H1 (cell line): ENCODE measurements at regions not wholly inside any gene's neighbourhood (a gene's known extent, or its start where the extent isn't known, plus 50 kb on each side); places are given as distances from the start of the nearest gene placed in this dataset.

Source experiments
- CTCF ChIA-PET: fragments of 300-600 bp; sonication (Branson Sonifier 250); formaldehyde crosslinking; loops from one replicate; lab custom pipeline; 2021; ENCODE audit not compliant: partially characterized antibody; lab: Charles Lee
- POLR2A ChIA-PET: fragments of 300-600 bp; sonication (Branson Sonifier 250); formaldehyde crosslinking; loops from one replicate; lab custom pipeline; 2021; ENCODE audit warnings: inconsistent platforms; ENCODE audit not compliant: partially characterized antibody; lab: Charles Lee
- DNase-seq, 2 experiments: peaks; one replicate each; pipeline versions ENCODE4 v3.0.0 to v3.0.0-alpha.2; 2010 to 2022; ENCODE audit warnings: low spot score in 2 of 2, low read depth in 1 of 2, mixed read lengths in 1 of 2
- FAIRE-seq: peaks from 2 replicates; lab custom pipeline; 2011; peaks lifted over from hg19 to GRCh38; lab: Jason Lieb, UNC
- H2AFZ ChIP-seq: 2 replicates; pipeline ENCODE4 v1.8.1; 2012; ENCODE audit warnings: low read length, inconsistent platforms
- H2AK5ac ChIP-seq: 2 replicates; pipeline ENCODE4 v1.6.1; 2013; ENCODE audit warnings: low read depth, low read length
- H2BK120ac ChIP-seq: replicated peaks from 2 replicates; pipeline ENCODE3; 2013; ENCODE audit warnings: low read depth, low read length, inconsistent platforms
- H2BK12ac ChIP-seq: 2 replicates; pipeline ENCODE4 v1.6.1; 2013; ENCODE audit warnings: low read depth, low read length
- H2BK15ac ChIP-seq: 2 replicates; pipeline ENCODE4 v1.6.1; 2013; ENCODE audit warnings: low read length
- H2BK20ac ChIP-seq: 2 replicates; pipeline ENCODE4 v1.6.1; 2013; ENCODE audit warnings: low read length
- H2BK5ac ChIP-seq: 2 replicates; pipeline ENCODE4 v1.6.1; 2013; ENCODE audit warnings: low read depth, low read length
- H3K14ac ChIP-seq: 2 replicates; pipeline ENCODE4 v1.6.1; 2013; ENCODE audit warnings: inconsistent platforms; ENCODE audit not compliant: insufficient read length
- H3K18ac ChIP-seq: 2 replicates; pipeline ENCODE4 v1.6.1; 2013; ENCODE audit warnings: low read length; ENCODE audit errors: extremely low read depth
- H3K23ac ChIP-seq: 2 replicates; pipeline ENCODE4 v1.6.1; 2013; ENCODE audit warnings: inconsistent platforms; ENCODE audit not compliant: insufficient read length
- H3K23me2 ChIP-seq: 2 replicates; pipeline ENCODE4 v1.6.1; 2013; ENCODE audit warnings: low read depth, low read length
- H3K27ac ChIP-seq: 2 replicates; pipeline ENCODE4 v1.6.1; 2011; ENCODE audit warnings: low read depth, low read length, inconsistent platforms
- H3K27me3 ChIP-seq, 4 experiments: replicated peaks in 1 of 4; 1 replicate in 1 of 4; 2 replicates in 3 of 4; pipeline versions ENCODE4 v1.6.1 to v1.8.1; 2011 to 2013; ENCODE audit warnings: low read length in 3 of 4, mild to moderate bottlenecking in 3 of 4, inconsistent platforms in 2 of 4, mixed read lengths in 2 of 4, moderate library complexity in 1 of 4; ENCODE audit not compliant: control insufficient read depth in 3 of 4, insufficient read depth in 3 of 4; ENCODE audit errors: extremely low read depth in 1 of 4
- H3K36me3 ChIP-seq, 4 experiments: 2 replicates each; pipeline versions ENCODE4 v1.6.1 to v1.8.1; 2011 to 2013; ENCODE audit warnings: mild to moderate bottlenecking in 4 of 4, low read length in 3 of 4, moderate library complexity in 2 of 4, control low read depth in 1 of 4, inconsistent platforms in 1 of 4; ENCODE audit not compliant: insufficient read depth in 4 of 4, control insufficient read depth in 2 of 4
- H3K4ac ChIP-seq: replicated peaks from 2 replicates; pipeline ENCODE3; 2013; ENCODE audit warnings: low read length, low read depth, mixed read lengths, inconsistent platforms; ENCODE audit not compliant: insufficient read length
- H3K4me1 ChIP-seq, 4 experiments: replicated peaks in 1 of 4; 1 replicate in 1 of 4; 2 replicates in 3 of 4; pipeline versions ENCODE4 v1.6.1 to v1.8.1; 2011 to 2013; ENCODE audit warnings: low read length in 3 of 4, inconsistent platforms in 2 of 4, mixed read lengths in 1 of 4; ENCODE audit not compliant: insufficient read depth in 4 of 4, control insufficient read depth in 3 of 4
- H3K4me2 ChIP-seq, 2 experiments: 2 replicates each; pipeline versions ENCODE4 v1.6.1 to v1.8.1; 2011 to 2013; ENCODE audit warnings: low read depth in 2 of 2, low read length in 2 of 2, control low read depth in 1 of 2, inconsistent platforms in 1 of 2, mild to moderate bottlenecking in 1 of 2; ENCODE audit not compliant: insufficient read depth in 1 of 2
- H3K4me3 ChIP-seq, 4 experiments: fragments of 200-600, 300-600 bp in 1 of 4; sonication (generic), shearing (Covaris generic), sonication (Bioruptor Twin) in 1 of 4; 2 replicates each; pipeline versions ENCODE4 v1.5.1 to v1.8.1; 2011 to 2016; ENCODE audit warnings: low read length in 4 of 4, low read depth in 3 of 4, control low read depth in 2 of 4, inconsistent platforms in 2 of 4, mild to moderate bottlenecking in 2 of 4, mixed read lengths in 1 of 4, moderate library complexity in 1 of 4; ENCODE audit not compliant: insufficient read depth in 2 of 4; ENCODE audit errors: extremely low read depth in 1 of 4
- H3K56ac ChIP-seq: replicated peaks from 2 replicates; pipeline ENCODE3; 2013; ENCODE audit warnings: low read depth, mild to moderate bottlenecking, mixed read lengths, low read length, inconsistent platforms; ENCODE audit not compliant: insufficient read length
- H3K79me1 ChIP-seq: 2 replicates; pipeline ENCODE4 v1.6.1; 2013; ENCODE audit warnings: low read depth, low read length, control low read depth
- H3K79me2 ChIP-seq, 2 experiments: 2 replicates each; pipeline versions ENCODE4 v1.6.1 to v1.8.1; 2012 to 2013; ENCODE audit warnings: low read length in 2 of 2, mild to moderate bottlenecking in 2 of 2, inconsistent platforms in 1 of 2; ENCODE audit not compliant: insufficient read depth in 2 of 2, control insufficient read depth in 1 of 2
- H3K9ac ChIP-seq, 4 experiments: replicated peaks in 1 of 4; 1 replicate in 1 of 4; 2 replicates in 3 of 4; pipeline versions ENCODE4 v1.6.1 to v1.8.1; 2011 to 2013; ENCODE audit warnings: low read depth in 3 of 4, low read length in 3 of 4, control low read depth in 2 of 4, mild to moderate bottlenecking in 2 of 4, moderate library complexity in 2 of 4, inconsistent platforms in 1 of 4; ENCODE audit errors: extremely low read depth in 1 of 4
- H3K9me3 ChIP-seq, 2 experiments: 2 replicates each; pipeline versions ENCODE4 v1.6.1 to v1.8.1; 2012 to 2013; ENCODE audit warnings: mild to moderate bottlenecking in 2 of 2, moderate library complexity in 2 of 2, control low read depth in 1 of 2, inconsistent platforms in 1 of 2, low read depth in 1 of 2, low read length in 1 of 2, mixed read lengths in 1 of 2; ENCODE audit not compliant: insufficient read depth in 2 of 2
- H4K20me1 ChIP-seq, 2 experiments: replicated peaks in 1 of 2; 2 replicates each; pipeline versions ENCODE3 to v1.8.1; 2011 to 2013; ENCODE audit warnings: inconsistent platforms in 2 of 2, low read length in 2 of 2, mild to moderate bottlenecking in 1 of 2; ENCODE audit not compliant: insufficient read depth in 2 of 2, control insufficient read depth in 1 of 2
- H4K5ac ChIP-seq: 2 replicates; pipeline ENCODE4 v1.6.1; 2013; ENCODE audit warnings: low read length, low read depth, mixed read lengths, inconsistent platforms; ENCODE audit not compliant: insufficient read length
- H4K8ac ChIP-seq: 2 replicates; pipeline ENCODE4 v1.8.0; 2013; ENCODE audit warnings: mild to moderate bottlenecking, moderate library complexity, low read length, inconsistent platforms; ENCODE audit not compliant: insufficient read depth; ENCODE audit errors: extremely low read depth
- H4K91ac ChIP-seq: replicated peaks from 2 replicates; pipeline ENCODE3; 2013; ENCODE audit warnings: low read length, mixed read lengths, inconsistent platforms; ENCODE audit not compliant: insufficient read length
- JUND ChIP-seq: IDR thresholded peaks from 2 replicates; pipeline ENCODE4 v1.6.1; 2011; ENCODE audit warnings: mild to moderate bottlenecking, improper control_type of control experiment, low read length
- WGBS, 2 experiments: shearing (Covaris generic) in 1 of 2; methylation state at CpG; one replicate each; pipeline versions ENCODE4 v1.1.6 to v1.1.7; 2013 to 2015; ENCODE audit warnings: low lambda C conversion rate in 2 of 2, mixed read lengths in 2 of 2, inconsistent platforms in 1 of 2, low coverage in 1 of 2, missing lambda C conversion rate in 1 of 2; ENCODE audit not compliant: insufficient replicate concordance in 2 of 2, insufficient coverage in 1 of 2, insufficient read length in 1 of 2; ENCODE audit errors: extremely low coverage in 1 of 2, missing lambda C conversion rate in 1 of 2; 5-methylcytosine and 5-hydroxymethylcytosine counted together

- CTCF ChIA-PET = interaction anchor here (0.7 to 1.2 kb wide), 2 partner anchors 8 to 27 kb away, joined by 4 to 5 read pairs; no protein-coding TSS in a partner anchor
- TF ChIP-seq JUND = no peak
These were observed 72.8 kb upstream of the WIPF1 start for GRCh38 chr2:174670446-174670845.

More at GRCh38 chr2:174670446-174670845, 72.8 kb upstream of the WIPF1 start:
- H3K36me3 ChIP-seq = no peaks in the 10 kb centered on the region; a peak in 1 of 8 replicates
- H2BK120ac ChIP-seq = no peak overlapping the region
- no peak overlapping the region for H3K23ac ChIP-seq
- H3K79me2 ChIP-seq = no peaks in the 10 kb centered on the region
- H4K5ac ChIP-seq = no peak overlapping the region
- H2AFZ ChIP-seq = no peak overlapping the region
- no peak overlapping the region for H3K9ac ChIP-seq
- H2BK5ac ChIP-seq = no peak overlapping the region
- H3K4ac ChIP-seq = no peak overlapping the region
- no peak overlapping the region for H4K8ac ChIP-seq
- POLR2A ChIA-PET = interaction anchor here (1.7 kb wide), 1 partner anchor 12 kb away, joined by 3 read pairs; no protein-coding TSS in a partner anchor
- H4K91ac ChIP-seq = no peak overlapping the region
- H2AK5ac ChIP-seq = no peak overlapping the region
- no peak for DNase-seq
- H3K23me2 ChIP-seq = no peaks in the 10 kb centered on the region
- no peaks in the 10 kb centered on the region for H4K20me1 ChIP-seq
- H3K56ac ChIP-seq = no peak overlapping the region
- no peaks in the 10 kb centered on the region for H3K27me3 ChIP-seq
- H3K9me3 ChIP-seq = peaks cover 4 to 13% of the 10 kb centered on the region in 2 experiments; a peak in 1 of 4 replicates
- no peak overlapping the region for H3K4me2 ChIP-seq
- no peak overlapping the region for H3K27ac ChIP-seq
- H3K4me3 ChIP-seq = no peak overlapping the region
- H2BK12ac ChIP-seq = no peak overlapping the region
- WGBS, 2 experiments = 95% methylated on average over 4 of the region's 4 CpGs; no CpG with 5 or more reads in 1 of the 2 experiments
- H3K14ac ChIP-seq = no peak overlapping the region
- 0 out of 2 replicates have a peak, but pooled peaks cover 2% of the 10 kb centered on the region for H3K79me1 ChIP-seq
- H2BK20ac ChIP-seq = no peak overlapping the region
- H2BK15ac ChIP-seq = no peak overlapping the region
- no peak for FAIRE-seq
- H3K4me1 ChIP-seq = peaks cover 0 to 6% (median 1%) of the 10 kb centered on the region in 4 experiments; a peak in 3 of 7 replicates
- H3K18ac ChIP-seq = no peak overlapping the region
